H9 (cell line): ENCODE measurements at regions not wholly inside any gene's neighbourhood (a gene's known extent, or its start where the extent isn't known, plus 50 kb on each side); places are given as distances from the start of the nearest gene placed in this dataset.

ENCODE experiments used
- DNase-seq: peaks from one replicate; pipeline ENCODE4 v3.0.0-alpha.2; 2017
- H2AFZ ChIP-seq: one replicate; pipeline ENCODE4 v1.6.1; 2013; ENCODE audit warnings: mild to moderate bottlenecking, low read length, control low read depth, moderate library complexity
- H2AK5ac ChIP-seq: 2 replicates; pipeline ENCODE4 v1.6.1; 2013; ENCODE audit warnings: low read length, control low read depth, mixed read lengths; ENCODE audit not compliant: insufficient read length
- H2BK120ac ChIP-seq: one replicate; pipeline ENCODE4 v1.6.1; 2013; ENCODE audit warnings: low read depth, mild to moderate bottlenecking, low read length, control low read depth, inconsistent platforms; ENCODE audit not compliant: poor library complexity, severe bottlenecking
- H2BK12ac ChIP-seq: 2 replicates; pipeline ENCODE4 v1.6.1; 2013; ENCODE audit warnings: low read length, control low read depth, mixed read lengths, low read depth; ENCODE audit not compliant: insufficient read length
- H2BK15ac ChIP-seq: 2 replicates; pipeline ENCODE4 v1.6.1; 2013; ENCODE audit warnings: low read depth, low read length, control low read depth
- H2BK20ac ChIP-seq: one replicate; pipeline ENCODE4 v1.6.1; 2013; ENCODE audit warnings: low read depth, mild to moderate bottlenecking, low read length, control low read depth, inconsistent platforms; ENCODE audit not compliant: poor library complexity, severe bottlenecking
- H2BK5ac ChIP-seq: 2 replicates; pipeline ENCODE4 v1.6.1; 2013; ENCODE audit warnings: low read length, control low read depth, mixed read lengths; ENCODE audit not compliant: insufficient read length
- H3K14ac ChIP-seq: 2 replicates; pipeline ENCODE4 v1.6.1; 2013; ENCODE audit warnings: low read length, control low read depth; ENCODE audit not compliant: insufficient read depth
- H3K18ac ChIP-seq: 2 replicates; pipeline ENCODE4 v1.6.1; 2013; ENCODE audit warnings: low read depth, mild to moderate bottlenecking, mixed read lengths, low read length, control low read depth; ENCODE audit not compliant: insufficient read length
- H3K23ac ChIP-seq: 2 replicates; pipeline ENCODE4 v1.6.1; 2013; ENCODE audit warnings: low read length, control low read depth, mixed read lengths, low read depth; ENCODE audit not compliant: insufficient read length
- H3K23me2 ChIP-seq: 2 replicates; pipeline ENCODE4 v1.6.1; 2013; ENCODE audit warnings: low read depth, mild to moderate bottlenecking, mixed read lengths, low read length, control low read depth; ENCODE audit not compliant: insufficient read length, poor library complexity, severe bottlenecking
- H3K27ac ChIP-seq: 2 replicates; pipeline ENCODE4 v1.5.1; 2013; ENCODE audit warnings: low read length, control low read depth, mixed read lengths, low read depth; ENCODE audit not compliant: insufficient read length
- H3K27me3 ChIP-seq: 2 replicates; pipeline ENCODE4 v1.6.1; 2013; ENCODE audit warnings: low read length, control low read depth, inconsistent platforms; ENCODE audit not compliant: insufficient read depth
- H3K4ac ChIP-seq: 2 replicates; pipeline ENCODE4 v1.6.1; 2013; ENCODE audit warnings: low read depth, mild to moderate bottlenecking, control low read depth, inconsistent platforms, low read length, moderate library complexity
- H3K4me1 ChIP-seq: 2 replicates; pipeline ENCODE4 v1.6.1; 2013; ENCODE audit warnings: low read length, control low read depth, inconsistent platforms; ENCODE audit not compliant: insufficient read depth
- H3K4me2 ChIP-seq: 2 replicates; pipeline ENCODE4 v1.6.1; 2013; ENCODE audit warnings: low read length, control low read depth, mixed read lengths; ENCODE audit not compliant: insufficient read length, insufficient read depth
- H3K56ac ChIP-seq: 2 replicates; pipeline ENCODE4 v1.6.1; 2013; ENCODE audit warnings: low read depth, mild to moderate bottlenecking, mixed read lengths, low read length, control low read depth; ENCODE audit not compliant: insufficient read length
- H3K79me1 ChIP-seq: 2 replicates; pipeline ENCODE4 v1.6.1; 2013; ENCODE audit warnings: low read depth, mild to moderate bottlenecking, moderate library complexity, low read length, control low read depth, inconsistent platforms; ENCODE audit not compliant: insufficient read depth, poor library complexity, severe bottlenecking
- H3K79me2 ChIP-seq: 2 replicates; pipeline ENCODE4 v1.6.1; 2013; ENCODE audit warnings: low read length, control low read depth, inconsistent platforms; ENCODE audit not compliant: insufficient read depth
- H3K9ac ChIP-seq: 2 replicates; pipeline ENCODE4 v1.6.1; 2013; ENCODE audit warnings: low read length, control low read depth, mixed read lengths; ENCODE audit not compliant: insufficient read length; ENCODE audit errors: extremely low read depth
- H3K9me3 ChIP-seq: one replicate; pipeline ENCODE4 v1.6.1; 2013; ENCODE audit warnings: low read depth, low read length, inconsistent platforms; ENCODE audit not compliant: control insufficient read depth
- H3T11ph ChIP-seq: one replicate; pipeline ENCODE4 v1.6.1; 2013; ENCODE audit warnings: mild to moderate bottlenecking, low read length, control low read depth, inconsistent platforms
- H4K20me1 ChIP-seq: one replicate; pipeline ENCODE4 v1.6.1; 2013; ENCODE audit not compliant: control insufficient read depth, insufficient read length, insufficient read depth
- H4K5ac ChIP-seq: 2 replicates; pipeline ENCODE4 v1.6.1; 2013; ENCODE audit warnings: low read depth, mild to moderate bottlenecking, mixed read lengths, low read length, control low read depth; ENCODE audit not compliant: insufficient read length
- H4K8ac ChIP-seq: replicated peaks from 2 replicates; pipeline ENCODE4 v1.6.1; 2013; ENCODE audit warnings: low read length, control low read depth, mixed read lengths, low read depth; ENCODE audit not compliant: insufficient read length
- H4K91ac ChIP-seq: 2 replicates; pipeline ENCODE4 v1.6.1; 2013; ENCODE audit warnings: low read depth, mild to moderate bottlenecking, moderate library complexity, mixed read lengths, low read length, control low read depth; ENCODE audit not compliant: insufficient read length
- H3K27ac Mint-ChIP-seq, 3 experiments: 2 replicates in 2 of 3; 3 replicates in 1 of 3; pipeline ENCODE4 v1.8.0; 2020 to 2021; ENCODE audit warnings: mixed read lengths in 3 of 3, mild to moderate bottlenecking in 1 of 3, moderate library complexity in 1 of 3
- H3K27me3 Mint-ChIP-seq: 2 replicates; pipeline ENCODE4 v1.8.0; 2021; ENCODE audit warnings: low read depth, mild to moderate bottlenecking, moderate library complexity, mixed read lengths
- H3K36me3 Mint-ChIP-seq, 3 experiments: 2 replicates in 2 of 3; 3 replicates in 1 of 3; pipeline ENCODE4 v1.8.0; 2020 to 2021; ENCODE audit warnings: low read depth in 3 of 3, mixed read lengths in 3 of 3; ENCODE audit not compliant: insufficient read depth in 1 of 3
- H3K4me1 Mint-ChIP-seq, 2 experiments: 2 replicates each; pipeline ENCODE4 v1.8.0; 2020; ENCODE audit warnings: mixed read lengths in 2 of 2
- H3K4me3 Mint-ChIP-seq, 2 experiments: 2 replicates in 1 of 2; 3 replicates in 1 of 2; pipeline ENCODE4 v1.8.0; 2020 to 2021; ENCODE audit warnings: mild to moderate bottlenecking in 2 of 2, mixed read lengths in 2 of 2, moderate library complexity in 1 of 2
- H3K9me3 Mint-ChIP-seq, 2 experiments: 2 replicates in 1 of 2; 3 replicates in 1 of 2; pipeline ENCODE4 v1.8.0; 2020; ENCODE audit warnings: mild to moderate bottlenecking in 2 of 2, mixed read lengths in 2 of 2, moderate library complexity in 1 of 2
- CTCF ChIP-seq: fragments of 200-600 bp; sonication (generic); conservative IDR thresholded peaks from 3 replicates; pipeline ENCODE4 v1.8.0; 2021; ENCODE audit warnings: antibody characterized with exemption, mild to moderate bottlenecking
- WGBS: extraction: QIAGEN DNeasy Blood & Tissue Kit; methylation state at CpG from one replicate; pipeline ENCODE4 v1.1.7; 2013; ENCODE audit warnings: missing lambda C conversion rate, low lambda C conversion rate, mixed read lengths; ENCODE audit not compliant: insufficient read length; ENCODE audit errors: extremely low coverage; 5-methylcytosine and 5-hydroxymethylcytosine counted together

GRCh38 chr2:156834431-156834830 lies 398.3 kb downstream of the GPD2 start:
- no peak for DNase-seq
- no peak overlapping the region for H2AK5ac ChIP-seq
- no peak overlapping the region for H4K91ac ChIP-seq
- no peaks in the 10 kb centered on the region for H3K27me3 ChIP-seq
- H3K56ac ChIP-seq: no peak overlapping the region
- no peaks in the 10 kb centered on the region for H3K23me2 ChIP-seq
- H3K9me3 ChIP-seq: no peaks in the 10 kb centered on the region
- H4K20me1 ChIP-seq: no peaks in the 10 kb centered on the region
- H3K4me2 ChIP-seq: no peak overlapping the region
- peaks cover 0 to 5% of the 10 kb centered on the region in 2 experiments; a peak in 2 of 4 replicates for H3K4me1 Mint-ChIP-seq
- no peak overlapping the region for H2BK15ac ChIP-seq
- H3K18ac ChIP-seq: no peak overlapping the region
- no peak overlapping the region for H3K4ac ChIP-seq
- H3K14ac ChIP-seq: no peak overlapping the region
- H3K27me3 Mint-ChIP-seq: no peaks in the 10 kb centered on the region
- no peak overlapping the region for H3K9ac ChIP-seq
- H3K27ac Mint-ChIP-seq: no peak overlapping the region
- TF ChIP-seq CTCF: no peak
- no peaks in the 10 kb centered on the region for H3K9me3 Mint-ChIP-seq
- H3K23ac ChIP-seq: no peak overlapping the region
- no peaks in the 10 kb centered on the region for H3K79me2 ChIP-seq
- no peak overlapping the region for H2BK120ac ChIP-seq
- H4K8ac ChIP-seq: no peak overlapping the region
- H3K4me3 Mint-ChIP-seq: no peak overlapping the region
- no peak overlapping the region for H2BK20ac ChIP-seq
- H3K36me3 Mint-ChIP-seq: no peaks in the 10 kb centered on the region; a peak in 1 of 7 replicates
- no peaks in the 10 kb centered on the region for H3K4me1 ChIP-seq
- WGBS: no CpG with 5 or more reads among the region's 1 CpG
- H2AFZ ChIP-seq: no peak overlapping the region
- no peak overlapping the region for H2BK5ac ChIP-seq
- no peak overlapping the region for H4K5ac ChIP-seq
- H3T11ph ChIP-seq: no peak overlapping the region
- H3K79me1 ChIP-seq: no peaks in the 10 kb centered on the region
- H3K27ac ChIP-seq: no peak overlapping the region
- H2BK12ac ChIP-seq: no peak overlapping the region
